H9 (cell line): ENCODE measurements at regions not wholly inside any gene's neighbourhood (a gene's known extent, or its start where the extent isn't known, plus 50 kb on each side); places are given as distances from the start of the nearest gene placed in this dataset.

Experiments
- DNase-seq: peaks from one replicate; pipeline ENCODE4 v3.0.0-alpha.2; 2017
- H2AFZ ChIP-seq: one replicate; pipeline ENCODE4 v1.6.1; 2013; ENCODE audit warnings: mild to moderate bottlenecking, low read length, control low read depth, moderate library complexity
- H2AK5ac ChIP-seq: 2 replicates; pipeline ENCODE4 v1.6.1; 2013; ENCODE audit warnings: low read length, control low read depth, mixed read lengths; ENCODE audit not compliant: insufficient read length
- H2BK120ac ChIP-seq: one replicate; pipeline ENCODE4 v1.6.1; 2013; ENCODE audit warnings: low read depth, mild to moderate bottlenecking, low read length, control low read depth, inconsistent platforms; ENCODE audit not compliant: poor library complexity, severe bottlenecking
- H2BK12ac ChIP-seq: 2 replicates; pipeline ENCODE4 v1.6.1; 2013; ENCODE audit warnings: low read length, control low read depth, mixed read lengths, low read depth; ENCODE audit not compliant: insufficient read length
- H2BK15ac ChIP-seq: 2 replicates; pipeline ENCODE4 v1.6.1; 2013; ENCODE audit warnings: low read depth, low read length, control low read depth
- H2BK20ac ChIP-seq: one replicate; pipeline ENCODE4 v1.6.1; 2013; ENCODE audit warnings: low read depth, mild to moderate bottlenecking, low read length, control low read depth, inconsistent platforms; ENCODE audit not compliant: poor library complexity, severe bottlenecking
- H2BK5ac ChIP-seq: 2 replicates; pipeline ENCODE4 v1.6.1; 2013; ENCODE audit warnings: low read length, control low read depth, mixed read lengths; ENCODE audit not compliant: insufficient read length
- H3K14ac ChIP-seq: 2 replicates; pipeline ENCODE4 v1.6.1; 2013; ENCODE audit warnings: low read length, control low read depth; ENCODE audit not compliant: insufficient read depth
- H3K18ac ChIP-seq: 2 replicates; pipeline ENCODE4 v1.6.1; 2013; ENCODE audit warnings: low read depth, mild to moderate bottlenecking, mixed read lengths, low read length, control low read depth; ENCODE audit not compliant: insufficient read length
- H3K23ac ChIP-seq: 2 replicates; pipeline ENCODE4 v1.6.1; 2013; ENCODE audit warnings: low read length, control low read depth, mixed read lengths, low read depth; ENCODE audit not compliant: insufficient read length
- H3K23me2 ChIP-seq: 2 replicates; pipeline ENCODE4 v1.6.1; 2013; ENCODE audit warnings: low read depth, mild to moderate bottlenecking, mixed read lengths, low read length, control low read depth; ENCODE audit not compliant: insufficient read length, poor library complexity, severe bottlenecking
- H3K27ac ChIP-seq: 2 replicates; pipeline ENCODE4 v1.5.1; 2013; ENCODE audit warnings: low read length, control low read depth, mixed read lengths, low read depth; ENCODE audit not compliant: insufficient read length
- H3K27me3 ChIP-seq: 2 replicates; pipeline ENCODE4 v1.6.1; 2013; ENCODE audit warnings: low read length, control low read depth, inconsistent platforms; ENCODE audit not compliant: insufficient read depth
- H3K4ac ChIP-seq: 2 replicates; pipeline ENCODE4 v1.6.1; 2013; ENCODE audit warnings: low read depth, mild to moderate bottlenecking, control low read depth, inconsistent platforms, low read length, moderate library complexity
- H3K4me1 ChIP-seq: 2 replicates; pipeline ENCODE4 v1.6.1; 2013; ENCODE audit warnings: low read length, control low read depth, inconsistent platforms; ENCODE audit not compliant: insufficient read depth
- H3K4me2 ChIP-seq: 2 replicates; pipeline ENCODE4 v1.6.1; 2013; ENCODE audit warnings: low read length, control low read depth, mixed read lengths; ENCODE audit not compliant: insufficient read length, insufficient read depth
- H3K56ac ChIP-seq: 2 replicates; pipeline ENCODE4 v1.6.1; 2013; ENCODE audit warnings: low read depth, mild to moderate bottlenecking, mixed read lengths, low read length, control low read depth; ENCODE audit not compliant: insufficient read length
- H3K79me1 ChIP-seq: 2 replicates; pipeline ENCODE4 v1.6.1; 2013; ENCODE audit warnings: low read depth, mild to moderate bottlenecking, moderate library complexity, low read length, control low read depth, inconsistent platforms; ENCODE audit not compliant: insufficient read depth, poor library complexity, severe bottlenecking
- H3K79me2 ChIP-seq: 2 replicates; pipeline ENCODE4 v1.6.1; 2013; ENCODE audit warnings: low read length, control low read depth, inconsistent platforms; ENCODE audit not compliant: insufficient read depth
- H3K9ac ChIP-seq: 2 replicates; pipeline ENCODE4 v1.6.1; 2013; ENCODE audit warnings: low read length, control low read depth, mixed read lengths; ENCODE audit not compliant: insufficient read length; ENCODE audit errors: extremely low read depth
- H3K9me3 ChIP-seq: one replicate; pipeline ENCODE4 v1.6.1; 2013; ENCODE audit warnings: low read depth, low read length, inconsistent platforms; ENCODE audit not compliant: control insufficient read depth
- H3T11ph ChIP-seq: one replicate; pipeline ENCODE4 v1.6.1; 2013; ENCODE audit warnings: mild to moderate bottlenecking, low read length, control low read depth, inconsistent platforms
- H4K20me1 ChIP-seq: one replicate; pipeline ENCODE4 v1.6.1; 2013; ENCODE audit not compliant: control insufficient read depth, insufficient read length, insufficient read depth
- H4K5ac ChIP-seq: 2 replicates; pipeline ENCODE4 v1.6.1; 2013; ENCODE audit warnings: low read depth, mild to moderate bottlenecking, mixed read lengths, low read length, control low read depth; ENCODE audit not compliant: insufficient read length
- H4K8ac ChIP-seq: replicated peaks from 2 replicates; pipeline ENCODE4 v1.6.1; 2013; ENCODE audit warnings: low read length, control low read depth, mixed read lengths, low read depth; ENCODE audit not compliant: insufficient read length
- H4K91ac ChIP-seq: 2 replicates; pipeline ENCODE4 v1.6.1; 2013; ENCODE audit warnings: low read depth, mild to moderate bottlenecking, moderate library complexity, mixed read lengths, low read length, control low read depth; ENCODE audit not compliant: insufficient read length
- H3K27ac Mint-ChIP-seq, 3 experiments: 2 replicates in 2 of 3; 3 replicates in 1 of 3; pipeline ENCODE4 v1.8.0; 2020 to 2021; ENCODE audit warnings: mixed read lengths in 3 of 3, mild to moderate bottlenecking in 1 of 3, moderate library complexity in 1 of 3
- H3K27me3 Mint-ChIP-seq: 2 replicates; pipeline ENCODE4 v1.8.0; 2021; ENCODE audit warnings: low read depth, mild to moderate bottlenecking, moderate library complexity, mixed read lengths
- H3K36me3 Mint-ChIP-seq, 3 experiments: 2 replicates in 2 of 3; 3 replicates in 1 of 3; pipeline ENCODE4 v1.8.0; 2020 to 2021; ENCODE audit warnings: low read depth in 3 of 3, mixed read lengths in 3 of 3; ENCODE audit not compliant: insufficient read depth in 1 of 3
- H3K4me1 Mint-ChIP-seq, 2 experiments: 2 replicates each; pipeline ENCODE4 v1.8.0; 2020; ENCODE audit warnings: mixed read lengths in 2 of 2
- H3K4me3 Mint-ChIP-seq, 2 experiments: 2 replicates in 1 of 2; 3 replicates in 1 of 2; pipeline ENCODE4 v1.8.0; 2020 to 2021; ENCODE audit warnings: mild to moderate bottlenecking in 2 of 2, mixed read lengths in 2 of 2, moderate library complexity in 1 of 2
- H3K9me3 Mint-ChIP-seq, 2 experiments: 2 replicates in 1 of 2; 3 replicates in 1 of 2; pipeline ENCODE4 v1.8.0; 2020; ENCODE audit warnings: mild to moderate bottlenecking in 2 of 2, mixed read lengths in 2 of 2, moderate library complexity in 1 of 2
- CTCF ChIP-seq: fragments of 200-600 bp; sonication (generic); conservative IDR thresholded peaks from 3 replicates; pipeline ENCODE4 v1.8.0; 2021; ENCODE audit warnings: antibody characterized with exemption, mild to moderate bottlenecking
- WGBS: extraction: QIAGEN DNeasy Blood & Tissue Kit; methylation state at CpG from one replicate; pipeline ENCODE4 v1.1.7; 2013; ENCODE audit warnings: missing lambda C conversion rate, low lambda C conversion rate, mixed read lengths; ENCODE audit not compliant: insufficient read length; ENCODE audit errors: extremely low coverage; 5-methylcytosine and 5-hydroxymethylcytosine counted together

- no peak for TF ChIP-seq CTCF
- WGBS, result no CpG with 5 or more reads among the region's 4 CpGs
- H3K9me3 Mint-ChIP-seq, result no peaks in the 10 kb centered on the region
These were observed 306.9 kb downstream of the KLF5 start for GRCh38 chr13:73365681-73366080.

More at GRCh38 chr13:73365681-73366080, 306.9 kb downstream of the KLF5 start:
- Mint-ChIP-seq H3K4me1 (peaks cover 0 to 7% of the 10 kb centered on the region in 2 experiments; a peak in 2 of 4 replicates), H3K27me3 (no peaks in the 10 kb centered on the region), H3K36me3 (no peaks in the 10 kb centered on the region), H3K4me3 (no peak overlapping the region), H3K27ac (no peak overlapping the region)
- no peaks in the 10 kb centered on the region for H3K27me3 ChIP-seq
- H4K8ac ChIP-seq, result no peak overlapping the region
- H3K9ac ChIP-seq, result no peak overlapping the region
- H2BK5ac ChIP-seq, result no peak overlapping the region
- DNase-seq, result no peak
- H4K5ac ChIP-seq, result no peak overlapping the region
- no peak overlapping the region for H2BK20ac ChIP-seq
- no peaks in the 10 kb centered on the region for H3K79me2 ChIP-seq
- H3K79me1 ChIP-seq, result no peaks in the 10 kb centered on the region
- no peak overlapping the region for H3T11ph ChIP-seq
- H2BK120ac ChIP-seq, result no peak overlapping the region
- H3K23ac ChIP-seq, result no peak overlapping the region
- H3K14ac ChIP-seq, result no peak overlapping the region
- no peaks in the 10 kb centered on the region for H3K4me1 ChIP-seq
- no peak overlapping the region for H3K27ac ChIP-seq
- no peak overlapping the region for H2BK15ac ChIP-seq
- H2AFZ ChIP-seq, result no peak overlapping the region
- no peak overlapping the region for H3K4me2 ChIP-seq
- no peaks in the 10 kb centered on the region for H3K9me3 ChIP-seq
- no peaks in the 10 kb centered on the region for H4K20me1 ChIP-seq
- H2BK12ac ChIP-seq, result no peak overlapping the region
- no peak overlapping the region for H2AK5ac ChIP-seq
- no peak overlapping the region for H4K91ac ChIP-seq
- no peak overlapping the region for H3K4ac ChIP-seq
- H3K18ac ChIP-seq, result no peak overlapping the region
- H3K23me2 ChIP-seq, result no peaks in the 10 kb centered on the region
- H3K56ac ChIP-seq, result no peak overlapping the region
